Kidney epithelial cell (primary cell): ENCODE measurements at regions not wholly inside any gene's neighbourhood (a gene's known extent, or its start where the extent isn't known, plus 50 kb on each side); places are given as distances from the start of the nearest gene placed in this dataset.

Source experiments
- DNase-seq: peaks from one replicate; pipeline ENCODE4 v3.0.0-alpha.2; 2010; ENCODE audit warnings: low read depth
- H3K27me3 ChIP-seq: 2 replicates; pipeline ENCODE4 v1.6.0; 2011; ENCODE audit warnings: low read length; ENCODE audit not compliant: control insufficient read depth, insufficient read depth
- H3K36me3 ChIP-seq: 2 replicates; pipeline ENCODE4 v1.5.1; 2011; ENCODE audit warnings: low read length; ENCODE audit not compliant: control insufficient read depth, insufficient read depth
- H3K4me3 ChIP-seq: 2 replicates; pipeline ENCODE4 v1.5.1; 2011; ENCODE audit warnings: low read depth, mild to moderate bottlenecking, control low read depth, low read length
- TF ChIP-seq, protein P1 (sequence below): IDR thresholded peaks from 2 replicates; pipeline ENCODE4 v1.5.1; 2011; ENCODE audit warnings: mild to moderate bottlenecking, moderate library complexity, low read length, control low read depth, inconsistent platforms; ENCODE audit not compliant: insufficient read depth, poor library complexity, severe bottlenecking

DNA sequence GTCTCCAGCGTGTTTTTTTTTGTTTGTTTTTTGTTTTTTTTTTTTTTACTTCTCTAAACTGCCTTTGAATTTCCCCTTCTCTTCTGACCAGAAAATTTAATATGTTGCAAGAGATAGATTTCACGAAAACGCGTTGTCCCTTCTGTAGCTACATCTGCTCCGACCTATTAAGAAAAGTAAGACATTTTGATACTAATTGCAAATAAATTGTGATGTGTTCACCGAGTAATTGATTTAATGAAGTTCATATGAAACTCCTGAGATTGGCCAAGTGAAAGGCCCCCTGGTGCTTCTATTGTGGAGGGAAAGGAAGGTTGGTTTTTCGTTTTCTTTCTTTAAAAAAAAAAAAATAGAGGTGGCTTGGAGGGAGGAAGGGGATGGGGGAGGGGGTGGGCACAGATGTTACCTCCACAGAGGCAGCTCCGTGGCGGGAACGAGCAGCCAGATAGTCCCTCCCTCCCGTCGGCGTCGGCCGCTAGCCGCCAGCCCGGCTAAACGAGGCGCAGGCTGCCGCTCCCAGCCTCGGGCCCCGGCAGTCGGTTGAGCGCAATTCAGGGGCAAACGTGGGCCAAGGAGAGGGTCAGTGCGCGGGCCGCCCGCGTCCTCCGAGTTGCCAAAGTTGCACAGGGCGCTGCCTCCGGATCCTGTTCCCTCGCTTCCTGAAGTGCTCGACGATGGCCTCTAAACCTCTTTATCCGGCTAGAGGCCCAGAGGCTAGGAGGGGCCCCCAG, 139.1 kb upstream of the ZIC3 start:
- Histone ChIP-seq H3K27me3 (peaks cover 45% of the 10 kb centered on the region), H3K4me3 (no peak overlapping the region), H3K36me3 (no peaks in the 10 kb centered on the region)
- no peak for DNase-seq
- TF ChIP-seq, protein P1, sequence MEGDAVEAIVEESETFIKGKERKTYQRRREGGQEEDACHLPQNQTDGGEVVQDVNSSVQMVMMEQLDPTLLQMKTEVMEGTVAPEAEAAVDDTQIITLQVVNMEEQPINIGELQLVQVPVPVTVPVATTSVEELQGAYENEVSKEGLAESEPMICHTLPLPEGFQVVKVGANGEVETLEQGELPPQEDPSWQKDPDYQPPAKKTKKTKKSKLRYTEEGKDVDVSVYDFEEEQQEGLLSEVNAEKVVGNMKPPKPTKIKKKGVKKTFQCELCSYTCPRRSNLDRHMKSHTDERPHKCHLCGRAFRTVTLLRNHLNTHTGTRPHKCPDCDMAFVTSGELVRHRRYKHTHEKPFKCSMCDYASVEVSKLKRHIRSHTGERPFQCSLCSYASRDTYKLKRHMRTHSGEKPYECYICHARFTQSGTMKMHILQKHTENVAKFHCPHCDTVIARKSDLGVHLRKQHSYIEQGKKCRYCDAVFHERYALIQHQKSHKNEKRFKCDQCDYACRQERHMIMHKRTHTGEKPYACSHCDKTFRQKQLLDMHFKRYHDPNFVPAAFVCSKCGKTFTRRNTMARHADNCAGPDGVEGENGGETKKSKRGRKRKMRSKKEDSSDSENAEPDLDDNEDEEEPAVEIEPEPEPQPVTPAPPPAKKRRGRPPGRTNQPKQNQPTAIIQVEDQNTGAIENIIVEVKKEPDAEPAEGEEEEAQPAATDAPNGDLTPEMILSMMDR: no peak

DNA sequence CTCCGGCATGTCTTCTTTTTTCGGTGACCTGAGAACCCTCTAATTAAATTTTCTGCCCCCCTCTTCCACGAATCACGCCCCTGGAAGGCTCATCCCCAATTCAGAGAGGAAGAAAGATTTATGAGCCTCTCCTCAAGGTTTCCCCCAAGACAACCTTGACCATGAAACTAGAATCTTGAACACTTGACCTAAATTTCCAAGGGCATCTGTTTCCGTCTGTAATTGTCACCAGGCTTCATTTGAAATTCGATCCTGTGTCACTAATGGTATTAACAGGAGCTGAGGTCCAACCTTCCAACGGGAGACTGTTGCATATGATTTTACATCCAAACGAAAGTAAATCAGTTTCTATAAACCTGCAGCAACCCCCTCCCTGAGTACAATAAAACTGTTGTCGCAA, 139.9 kb upstream of the ZIC3 start:
- Histone ChIP-seq H3K27me3 (peaks cover 45% of the 10 kb centered on the region), H3K4me3 (no peak overlapping the region), H3K36me3 (no peaks in the 10 kb centered on the region)
- TF ChIP-seq, protein P1: no peak
- no peak for DNase-seq

DNA sequence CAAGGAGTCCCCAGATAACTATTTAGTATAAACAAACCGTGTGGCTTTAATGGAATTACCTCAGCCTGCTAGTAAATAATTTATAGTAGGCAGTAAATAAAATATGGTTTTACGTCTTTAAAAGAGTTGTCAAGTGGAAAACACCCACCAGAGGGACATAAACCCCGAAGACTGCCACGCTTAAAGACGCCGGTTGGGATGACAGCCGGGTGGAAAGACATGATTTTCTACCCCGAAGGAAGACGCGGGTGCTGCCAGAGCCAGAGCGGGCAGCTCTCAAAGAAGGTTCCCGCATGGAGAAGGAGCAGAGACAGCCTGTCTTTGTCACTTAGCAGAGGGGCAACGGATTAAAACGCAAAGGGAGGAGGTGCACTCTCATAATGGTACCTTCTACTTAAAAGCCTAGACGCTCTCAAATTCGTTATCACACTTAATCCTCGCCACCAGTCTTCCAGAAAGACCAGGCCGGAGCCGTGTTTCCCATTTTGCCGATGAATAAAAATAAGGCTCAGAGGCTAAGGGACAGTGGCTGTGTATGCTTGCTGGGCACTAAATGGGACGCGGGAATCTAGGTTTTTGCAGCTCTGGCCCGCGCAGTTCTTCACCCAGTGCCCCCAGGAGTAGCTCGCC, 140.5 kb upstream of the ZIC3 start:
- no peak for DNase-seq
- H3K36me3 ChIP-seq: no peaks in the 10 kb centered on the region
- H3K27me3 ChIP-seq: peaks cover 43% of the 10 kb centered on the region
- H3K4me3 ChIP-seq: no peak overlapping the region
- TF ChIP-seq, protein P1: no peak

DNA sequence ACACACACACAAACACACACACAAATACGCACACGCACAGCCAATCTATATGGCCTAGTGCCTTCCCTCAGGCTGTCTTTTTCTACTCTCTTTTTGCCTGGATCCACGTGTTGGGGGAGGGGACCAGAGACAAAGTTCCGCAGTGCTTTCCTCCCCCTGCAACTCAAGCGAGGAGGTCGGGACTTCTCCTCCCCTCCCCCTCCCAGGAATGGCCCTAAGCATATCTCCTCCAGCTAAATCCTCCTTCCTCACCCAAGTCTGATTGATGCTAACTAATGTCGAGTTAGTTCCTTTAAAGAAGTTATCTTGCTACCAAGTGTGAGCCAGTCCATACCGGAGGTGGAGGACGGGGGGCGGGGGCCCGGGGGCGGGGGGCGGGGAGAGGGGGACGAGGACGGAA, 141.2 kb upstream of the ZIC3 start:
- TF ChIP-seq, protein P1: no peak
- no peaks in the 10 kb centered on the region for H3K36me3 ChIP-seq
- H3K27me3 ChIP-seq: peaks cover 39% of the 10 kb centered on the region
- no peak for DNase-seq
- no peak overlapping the region for H3K4me3 ChIP-seq

DNA sequence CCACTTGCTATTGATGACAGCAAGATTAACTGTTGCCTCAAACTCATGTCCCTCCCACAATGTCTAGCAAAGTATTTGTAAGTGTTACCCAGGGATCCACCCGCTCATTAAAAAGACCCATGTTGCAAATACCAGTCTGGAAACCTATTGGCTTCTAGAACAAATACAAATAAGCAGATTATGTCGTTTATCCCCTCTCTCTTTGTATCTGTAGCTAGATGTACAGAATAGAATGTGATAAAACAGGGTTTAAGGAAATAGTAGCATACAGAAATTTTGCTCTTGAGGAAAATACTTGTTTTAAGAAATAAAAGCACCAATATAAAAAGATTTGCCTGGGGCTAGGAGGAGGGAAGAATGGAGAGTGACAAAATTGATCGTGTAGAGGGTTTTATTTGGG, 142.7 kb upstream of the ZIC3 start:
- TF ChIP-seq, protein P1: no peak
- no peaks in the 10 kb centered on the region for H3K36me3 ChIP-seq
- H3K27me3 ChIP-seq: peaks cover 28% of the 10 kb centered on the region
- H3K4me3 ChIP-seq: no peak overlapping the region
- DNase-seq: no peak
